ENCODE measurements at regions not wholly inside any gene's neighbourhood (a gene's known extent, or its start where the extent isn't known, plus 50 kb on each side); places are given as distances from the start of the nearest gene placed in this dataset.

- TF ChIP-seq TAF1 (IDR thresholded peaks at IDR 0.05; ENCODE audit: borderline replicate concordance, insufficient read depth, low read length) = no peak
- TF ChIP-seq FOXP2 (optimal IDR thresholded peaks at IDR 0.05; ENCODE audit: borderline replicate concordance, extremely low read depth, extremely low read length, insufficient read depth) = no peak
These were observed 107.4 kb upstream of the CREB1 start for GRCh38 chr2:207422380-207422779.

GRCh38 chr2:207423886-207424285 is 105.9 kb upstream of the CREB1 start:
- TF ChIP-seq SIN3A (IDR thresholded peaks at IDR 0.05; ENCODE audit: borderline replicate concordance, insufficient read depth, low read length) (no peak), REST (IDR thresholded peaks at IDR 0.05; ENCODE audit: insufficient read depth in 1 of 2, low read depth in 2 of 2, low read length in 2 of 2) (no peak), POLR2AphosphoS5 (IDR thresholded peaks at IDR 0.05; ENCODE audit: low read depth, low read length) (no peak), TAF1 (IDR thresholded peaks at IDR 0.05; ENCODE audit: borderline replicate concordance, insufficient read depth, low read length) (no peak), FOXP2 (optimal IDR thresholded peaks at IDR 0.05; ENCODE audit: borderline replicate concordance, extremely low read depth, extremely low read length, insufficient read depth) (no peak)

GRCh38 chr2:207427986-207428385 is 101.8 kb upstream of the CREB1 start:
- no peak for TF ChIP-seq TAF1 (IDR thresholded peaks at IDR 0.05; ENCODE audit: borderline replicate concordance, insufficient read depth, low read length)
- TF ChIP-seq FOXP2 (optimal IDR thresholded peaks at IDR 0.05; ENCODE audit: borderline replicate concordance, extremely low read depth, extremely low read length, insufficient read depth) = no peak
- TF ChIP-seq POLR2AphosphoS5 (IDR thresholded peaks at IDR 0.05; ENCODE audit: low read depth, low read length) = no peak
- TF ChIP-seq SIN3A (IDR thresholded peaks at IDR 0.05; ENCODE audit: borderline replicate concordance, insufficient read depth, low read length) = no peak

- no peak for TF ChIP-seq POLR2AphosphoS5 (IDR thresholded peaks at IDR 0.05; ENCODE audit: low read depth, low read length)
- no peak for TF ChIP-seq TAF1 (IDR thresholded peaks at IDR 0.05; ENCODE audit: borderline replicate concordance, insufficient read depth, low read length)
- no peak for TF ChIP-seq FOXP2 (optimal IDR thresholded peaks at IDR 0.05; ENCODE audit: borderline replicate concordance, extremely low read depth, extremely low read length, insufficient read depth)
- TF ChIP-seq SIN3A (IDR thresholded peaks at IDR 0.05; ENCODE audit: borderline replicate concordance, insufficient read depth, low read length) = no peak
- no peak for TF ChIP-seq REST (IDR thresholded peaks at IDR 0.05; ENCODE audit: insufficient read depth in 1 of 2, low read depth in 2 of 2, low read length in 2 of 2)
These were observed 101.2 kb upstream of the CREB1 start for GRCh38 chr2:207428573-207428972.

GRCh38 chr2:207432453-207432852 is 97.3 kb upstream of the CREB1 start:
- TF ChIP-seq SIN3A (IDR thresholded peaks at IDR 0.05; ENCODE audit: borderline replicate concordance, insufficient read depth, low read length) (no peak), REST (IDR thresholded peaks at IDR 0.05; ENCODE audit: insufficient read depth in 1 of 2, low read depth in 2 of 2, low read length in 2 of 2) (no peak), FOXP2 (optimal IDR thresholded peaks at IDR 0.05; ENCODE audit: borderline replicate concordance, extremely low read depth, extremely low read length, insufficient read depth) (no peak), TAF1 (IDR thresholded peaks at IDR 0.05; ENCODE audit: borderline replicate concordance, insufficient read depth, low read length) (no peak), POLR2AphosphoS5 (IDR thresholded peaks at IDR 0.05; ENCODE audit: low read depth, low read length) (no peak)

- TF ChIP-seq POLR2AphosphoS5 (IDR thresholded peaks at IDR 0.05; ENCODE audit: low read depth, low read length) = no peak
- TF ChIP-seq SIN3A (IDR thresholded peaks at IDR 0.05; ENCODE audit: borderline replicate concordance, insufficient read depth, low read length) = no peak
- TF ChIP-seq FOXP2 (optimal IDR thresholded peaks at IDR 0.05; ENCODE audit: borderline replicate concordance, extremely low read depth, extremely low read length, insufficient read depth) = no peak
- TF ChIP-seq REST (IDR thresholded peaks at IDR 0.05; ENCODE audit: insufficient read depth in 1 of 2, low read depth in 2 of 2, low read length in 2 of 2) = no peak
- TF ChIP-seq TAF1 (IDR thresholded peaks at IDR 0.05; ENCODE audit: borderline replicate concordance, insufficient read depth, low read length) = no peak
These were observed 95.5 kb upstream of the CREB1 start for GRCh38 chr2:207434306-207434705.
